Lower leg skin (tissue), 4 donors: ENCODE measurements at regions not wholly inside any gene's neighbourhood (a gene's known extent, or its start where the extent isn't known, plus 50 kb on each side); places are given as distances from the start of the nearest gene placed in this dataset.
A peak's percentile ranks its signal among the peaks of the same experiment; 100 is the strongest.

ENCODE experiments used
- DNase-seq, 2 donors: peaks; one replicate each; pipeline ENCODE4 v3.0.0-alpha.2; 2019; ENCODE audit warnings: low spot score in 2 of 2
- H3K4me3 ChIP-seq: fragments of 200-600 bp; sonication (generic); 2 replicates; pipeline ENCODE4 v1.5.1; 2017; ENCODE audit warnings: mild to moderate bottlenecking, low read depth; ENCODE audit not compliant: poor library complexity, severe bottlenecking
- POLR2A ChIP-seq, 2 donors: fragments of 450-650 bp; IDR thresholded peaks; one replicate each; pipeline ENCODE4 v1.6.1; 2016 to 2017; ENCODE audit warnings: antibody characterized with exemption in 2 of 2, mild to moderate bottlenecking in 1 of 2, moderate library complexity in 1 of 2
- WGBS, 2 donors: methylation state at CpG; one replicate each; pipeline ENCODE4 v1.1.5; 2018; 5-methylcytosine and 5-hydroxymethylcytosine counted together
- intact Hi-C: fragments of 100-400 bp; cut with DNase I; formaldehyde crosslinking; loops from one replicate; pipeline ENCODE4 v1.15.0; 2023; ENCODE audit warnings: low total_unique reads
- TF ChIP-seq, protein P1 (sequence below), 3 donors: fragments of 450-650 bp; IDR thresholded peaks; one replicate each; pipeline ENCODE4 v1.5.1; 2016; ENCODE audit warnings: antibody characterized with exemption in 3 of 3, mild to moderate bottlenecking in 3 of 3, moderate library complexity in 2 of 3

DNA sequence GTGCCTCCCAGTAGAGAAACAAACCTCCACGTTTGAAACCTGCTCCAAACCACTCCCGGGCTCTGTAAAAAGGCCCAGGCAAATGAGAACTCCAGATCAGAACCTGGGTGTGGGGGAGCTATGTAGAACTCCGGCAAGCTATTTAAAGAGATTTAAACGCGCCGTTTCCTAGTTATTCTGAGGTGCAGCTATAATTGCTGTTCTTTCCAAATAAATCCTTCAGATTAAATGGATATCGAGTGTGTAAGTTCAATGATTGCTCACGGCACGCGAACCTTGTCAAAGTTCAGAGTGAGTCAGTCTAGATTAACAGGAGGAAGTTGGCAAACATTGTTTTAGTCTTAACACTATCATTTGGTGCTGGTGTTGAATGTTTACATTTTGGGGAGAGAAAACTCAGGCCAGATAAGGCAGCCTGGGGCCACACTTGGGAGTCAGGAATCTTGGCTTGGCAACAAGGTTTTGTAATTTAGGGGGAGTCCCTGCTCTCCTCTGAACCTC lies 92.9 kb upstream of the SALL1 start:
- intact Hi-C loops = no loop called here
- TF ChIP-seq, protein P1, sequence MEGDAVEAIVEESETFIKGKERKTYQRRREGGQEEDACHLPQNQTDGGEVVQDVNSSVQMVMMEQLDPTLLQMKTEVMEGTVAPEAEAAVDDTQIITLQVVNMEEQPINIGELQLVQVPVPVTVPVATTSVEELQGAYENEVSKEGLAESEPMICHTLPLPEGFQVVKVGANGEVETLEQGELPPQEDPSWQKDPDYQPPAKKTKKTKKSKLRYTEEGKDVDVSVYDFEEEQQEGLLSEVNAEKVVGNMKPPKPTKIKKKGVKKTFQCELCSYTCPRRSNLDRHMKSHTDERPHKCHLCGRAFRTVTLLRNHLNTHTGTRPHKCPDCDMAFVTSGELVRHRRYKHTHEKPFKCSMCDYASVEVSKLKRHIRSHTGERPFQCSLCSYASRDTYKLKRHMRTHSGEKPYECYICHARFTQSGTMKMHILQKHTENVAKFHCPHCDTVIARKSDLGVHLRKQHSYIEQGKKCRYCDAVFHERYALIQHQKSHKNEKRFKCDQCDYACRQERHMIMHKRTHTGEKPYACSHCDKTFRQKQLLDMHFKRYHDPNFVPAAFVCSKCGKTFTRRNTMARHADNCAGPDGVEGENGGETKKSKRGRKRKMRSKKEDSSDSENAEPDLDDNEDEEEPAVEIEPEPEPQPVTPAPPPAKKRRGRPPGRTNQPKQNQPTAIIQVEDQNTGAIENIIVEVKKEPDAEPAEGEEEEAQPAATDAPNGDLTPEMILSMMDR (IDR thresholded peaks at IDR 0.05) = no peak
- TF ChIP-seq POLR2A (IDR thresholded peaks at IDR 0.05) = no peak
- H3K4me3 ChIP-seq = no peak overlapping the region
- DNase-seq = no peak
- WGBS, 2 donors = 31 to 35% methylated on average over 10 of the region's 10 CpGs

DNA sequence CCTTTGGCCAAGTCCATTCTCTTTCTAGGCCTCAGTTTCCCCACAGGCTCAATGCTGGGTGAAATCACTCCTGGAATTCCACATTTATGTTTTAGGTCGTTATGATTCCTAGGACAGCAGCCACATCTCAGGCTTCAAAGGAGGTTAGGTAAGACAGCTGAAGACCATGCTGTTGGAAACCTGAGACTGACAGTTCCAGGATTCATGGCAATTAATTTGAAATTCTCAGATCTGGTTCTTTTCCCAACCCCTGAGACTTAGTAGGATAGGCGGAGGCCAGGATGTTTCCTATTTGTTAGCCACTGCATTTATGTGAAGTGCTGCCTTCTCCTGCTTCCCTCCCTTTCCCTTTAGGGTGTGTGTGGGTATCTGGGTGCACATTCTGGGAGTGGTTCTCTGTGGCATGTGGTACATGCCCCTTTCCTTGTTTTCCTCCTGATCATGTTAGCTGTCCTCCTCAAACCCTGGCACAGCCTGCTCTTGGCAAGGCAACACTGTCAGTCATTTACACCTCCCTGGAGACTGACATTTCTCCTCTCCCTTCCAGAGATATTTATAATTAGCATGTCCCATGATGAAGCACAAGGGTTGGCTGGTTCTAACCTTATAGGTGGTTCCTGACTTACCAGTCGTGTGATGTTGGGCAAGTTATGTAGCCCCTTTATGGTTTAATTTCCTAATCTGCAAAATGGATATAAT lies 91.4 kb upstream of the SALL1 start:
- TF ChIP-seq, protein P1 (IDR thresholded peaks at IDR 0.05) = no peak
- no peak for TF ChIP-seq POLR2A (IDR thresholded peaks at IDR 0.05)
- intact Hi-C loops = no loop called here
- DNase-seq = no peak
- no peak overlapping the region for H3K4me3 ChIP-seq
- 50 to 52% methylated on average over 3 of the region's 3 CpGs for WGBS, 2 donors

DNA sequence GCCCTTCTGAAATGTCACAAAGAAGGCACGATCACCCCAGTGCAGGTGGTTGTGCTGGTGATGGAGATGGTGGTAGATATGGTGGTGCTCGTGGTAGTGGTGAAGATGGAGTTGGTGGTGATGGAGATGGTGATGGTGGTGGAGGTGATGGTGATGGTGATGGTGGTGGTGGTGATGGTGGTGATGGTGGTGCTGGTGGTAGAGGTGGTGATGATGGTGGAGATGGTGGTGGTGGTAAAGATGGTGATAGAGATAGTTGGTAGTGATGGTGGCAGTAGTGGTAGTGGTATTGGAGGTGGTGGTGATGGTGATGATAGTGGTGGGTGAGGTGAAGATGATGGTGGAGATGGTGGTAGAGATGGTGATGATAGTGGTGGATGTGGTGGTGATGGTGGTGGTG lies 88.1 kb upstream of the SALL1 start:
- H3K4me3 ChIP-seq = no peak overlapping the region
- intact Hi-C loops = no loop called here
- TF ChIP-seq, protein P1 (IDR thresholded peaks at IDR 0.05) = peak in 1 of 3 donors; percentile 46
- TF ChIP-seq POLR2A (IDR thresholded peaks at IDR 0.05) = no peak
- 87 to 89% methylated on average over 2 of the region's 2 CpGs for WGBS, 2 donors
- no peak for DNase-seq

DNA sequence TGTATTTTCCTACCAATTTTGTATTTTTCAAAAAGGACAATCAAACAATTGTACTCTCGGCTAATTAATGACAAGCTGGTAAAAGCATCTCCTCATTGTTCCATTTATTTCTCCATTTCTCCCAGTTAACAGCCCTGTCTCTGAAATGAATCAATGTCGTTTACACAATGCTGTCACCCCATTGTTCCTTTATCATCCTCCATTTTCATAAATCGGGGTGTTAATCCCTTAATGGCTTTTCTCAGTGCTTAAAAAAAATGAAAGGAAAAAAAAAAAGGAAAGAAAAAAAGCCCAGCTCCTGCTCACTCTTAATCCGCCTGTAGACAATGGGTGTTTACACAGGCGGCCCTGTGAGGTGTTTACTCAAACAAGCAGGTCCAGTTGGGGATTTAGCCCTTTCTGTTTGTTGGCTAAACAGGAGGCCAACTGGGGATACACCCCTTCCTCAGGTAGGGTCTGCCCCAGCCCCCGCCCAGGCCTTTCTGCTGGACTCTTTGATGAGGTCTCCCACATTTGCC lies 86.8 kb upstream of the SALL1 start:
- DNase-seq = no peak
- TF ChIP-seq, protein P1 (IDR thresholded peaks at IDR 0.05) = no peak
- no peak for TF ChIP-seq POLR2A (IDR thresholded peaks at IDR 0.05)
- intact Hi-C loops = no loop called here
- no peak overlapping the region for H3K4me3 ChIP-seq
- WGBS, 2 donors = 55 to 62% methylated on average over 6 of the region's 6 CpGs

DNA sequence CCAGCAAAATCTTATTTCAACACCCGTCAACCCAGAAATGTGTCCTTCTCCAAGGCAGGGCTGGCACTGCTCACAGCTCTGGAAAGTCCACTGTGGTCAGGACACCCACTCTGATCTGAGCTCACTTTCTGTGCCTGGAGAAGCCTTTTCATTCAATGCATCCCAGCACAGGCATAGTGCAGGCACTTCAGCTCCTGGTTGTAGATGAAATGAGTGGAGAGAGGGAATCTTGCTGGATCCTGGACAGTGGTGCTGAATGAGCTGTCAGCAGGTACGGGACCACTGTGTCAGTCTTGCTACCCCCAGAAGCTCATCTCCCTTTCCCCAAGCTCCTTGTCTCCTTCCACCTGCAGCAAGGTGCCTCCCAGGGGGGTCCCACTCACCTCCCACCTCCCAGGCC lies 86.1 kb upstream of the SALL1 start:
- no peak for DNase-seq
- 53 to 76% methylated on average over 2 of the region's 2 CpGs for WGBS, 2 donors
- H3K4me3 ChIP-seq = no peak overlapping the region
- intact Hi-C loops = no loop called here
- TF ChIP-seq POLR2A (IDR thresholded peaks at IDR 0.05) = no peak
- TF ChIP-seq, protein P1 (IDR thresholded peaks at IDR 0.05) = no peak
